LNCaP clone FGC (cell line): ENCODE measurements at regions not wholly inside any gene's neighbourhood (a gene's known extent, or its start where the extent isn't known, plus 50 kb on each side); places are given as distances from the start of the nearest gene placed in this dataset.

Source experiments
- DNase-seq: peaks from one replicate; pipeline ENCODE4 v3.0.0-alpha.2; 2011; ENCODE audit warnings: low read depth
- H3K4me3 ChIP-seq: 2 replicates; pipeline ENCODE4 v1.5.1; 2011; ENCODE audit warnings: mild to moderate bottlenecking, low read depth, low read length, control low read depth
- TF ChIP-seq, protein P1 (sequence below): IDR thresholded peaks from 2 replicates; pipeline ENCODE4 v1.5.1; 2012; ENCODE audit warnings: mild to moderate bottlenecking; ENCODE audit not compliant: control insufficient read depth, insufficient read depth; ENCODE audit errors: extremely low read depth

DNA sequence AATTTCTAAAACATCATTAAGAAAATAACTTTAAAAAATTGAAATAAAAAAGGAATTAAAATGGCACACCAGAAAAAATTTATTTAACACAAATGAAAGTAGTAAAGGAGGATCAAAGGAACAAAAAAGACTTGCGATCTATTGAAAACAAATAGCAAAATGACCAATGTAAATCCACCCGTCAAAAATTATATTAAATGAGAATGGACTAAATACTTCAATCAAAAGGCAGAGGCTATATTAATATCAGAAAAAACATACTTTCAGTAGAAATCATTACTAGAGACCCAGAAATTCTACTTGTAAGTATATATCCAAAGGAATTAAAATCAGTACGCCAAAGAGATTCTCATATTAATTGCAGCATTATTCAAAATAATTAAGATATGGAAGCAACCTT lies 293.1 kb upstream of the SOX4 start:
- no peak for DNase-seq
- TF ChIP-seq, protein P1, sequence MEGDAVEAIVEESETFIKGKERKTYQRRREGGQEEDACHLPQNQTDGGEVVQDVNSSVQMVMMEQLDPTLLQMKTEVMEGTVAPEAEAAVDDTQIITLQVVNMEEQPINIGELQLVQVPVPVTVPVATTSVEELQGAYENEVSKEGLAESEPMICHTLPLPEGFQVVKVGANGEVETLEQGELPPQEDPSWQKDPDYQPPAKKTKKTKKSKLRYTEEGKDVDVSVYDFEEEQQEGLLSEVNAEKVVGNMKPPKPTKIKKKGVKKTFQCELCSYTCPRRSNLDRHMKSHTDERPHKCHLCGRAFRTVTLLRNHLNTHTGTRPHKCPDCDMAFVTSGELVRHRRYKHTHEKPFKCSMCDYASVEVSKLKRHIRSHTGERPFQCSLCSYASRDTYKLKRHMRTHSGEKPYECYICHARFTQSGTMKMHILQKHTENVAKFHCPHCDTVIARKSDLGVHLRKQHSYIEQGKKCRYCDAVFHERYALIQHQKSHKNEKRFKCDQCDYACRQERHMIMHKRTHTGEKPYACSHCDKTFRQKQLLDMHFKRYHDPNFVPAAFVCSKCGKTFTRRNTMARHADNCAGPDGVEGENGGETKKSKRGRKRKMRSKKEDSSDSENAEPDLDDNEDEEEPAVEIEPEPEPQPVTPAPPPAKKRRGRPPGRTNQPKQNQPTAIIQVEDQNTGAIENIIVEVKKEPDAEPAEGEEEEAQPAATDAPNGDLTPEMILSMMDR: no peak

DNA sequence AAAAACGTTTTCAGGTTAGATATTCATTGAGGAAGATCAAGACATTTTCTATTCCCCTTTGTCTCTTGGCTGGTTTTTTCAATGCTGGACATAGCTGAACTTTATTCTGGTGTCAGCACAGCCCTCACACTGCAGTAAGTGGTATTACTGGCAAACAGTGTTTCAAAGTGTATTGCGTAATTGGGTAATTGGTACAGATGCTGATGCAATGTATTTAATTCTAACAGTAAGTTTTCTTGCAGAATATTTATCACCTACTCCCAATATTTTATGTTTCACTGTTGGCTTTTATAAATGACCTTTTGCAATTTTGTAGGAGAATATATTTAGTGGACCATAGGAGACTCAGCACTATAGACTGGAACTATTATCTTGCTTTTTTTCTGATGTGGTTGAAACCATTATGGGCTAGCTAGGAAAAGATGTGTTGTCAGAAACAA lies 287.6 kb upstream of the SOX4 start:
- TF ChIP-seq, protein P1: no peak
- DNase-seq: no peak
- H3K4me3 ChIP-seq: no peak overlapping the region

More for the DNA sequence above, 293.1 kb upstream of the SOX4 start:
- H3K4me3 ChIP-seq: no peak overlapping the region

DNA sequence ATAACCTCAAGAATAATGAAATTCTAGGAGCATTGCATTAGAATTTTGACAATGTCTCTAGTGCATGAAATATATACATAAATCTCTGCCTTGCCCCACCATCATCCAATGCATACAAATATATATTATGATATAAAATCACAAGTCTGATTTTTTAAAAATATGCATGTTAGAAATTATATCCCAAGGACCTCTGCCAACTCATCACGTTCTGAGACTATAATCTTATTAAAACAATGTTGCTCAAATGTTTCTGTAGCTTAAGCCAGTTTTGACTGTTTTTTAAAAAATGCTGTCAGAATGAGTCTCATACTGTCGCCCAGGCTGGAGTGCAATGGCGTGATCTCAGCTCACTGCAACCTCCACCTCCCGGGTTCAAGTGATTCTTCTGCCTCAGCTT lies 287.0 kb upstream of the SOX4 start:
- TF ChIP-seq, protein P1: no peak
- no peak for DNase-seq
- H3K4me3 ChIP-seq: no peak overlapping the region

- TF ChIP-seq, protein P1: no peak
- no peak for DNase-seq
- H3K4me3 ChIP-seq: no peak overlapping the region
These were observed 283.7 kb upstream of the SOX4 start for GRCh38 chr6:21309807-21310221.

DNA sequence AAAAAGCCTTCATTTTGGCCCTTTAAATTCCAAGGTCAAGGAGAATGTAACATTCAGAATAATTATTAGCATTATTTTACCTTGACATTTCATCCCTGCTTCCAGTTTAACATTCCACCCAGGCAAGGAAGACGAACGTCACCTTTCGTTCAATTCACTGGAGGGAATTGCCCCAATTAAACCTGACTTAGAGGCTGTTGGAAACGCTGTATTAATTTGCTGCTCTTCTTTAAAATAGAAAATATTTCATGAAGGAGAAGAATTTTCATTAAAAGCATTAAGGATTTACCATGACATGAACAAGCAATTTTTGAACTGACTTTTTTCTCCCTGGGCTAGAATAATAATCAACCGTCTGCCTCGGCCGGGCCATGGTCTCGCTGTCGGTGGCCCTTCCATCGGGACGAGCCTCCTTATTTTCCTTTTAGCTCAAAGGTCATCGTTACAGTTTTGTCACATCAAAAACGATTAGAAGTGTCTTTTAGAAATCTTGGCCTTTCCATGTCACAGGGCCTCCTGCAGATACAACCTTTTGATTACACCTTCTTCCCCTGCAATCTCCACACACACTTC lies 282.9 kb upstream of the SOX4 start:
- no peak overlapping the region for H3K4me3 ChIP-seq
- TF ChIP-seq, protein P1: no peak
- DNase-seq: no peak

GRCh38 chr6:21312118-21312517 lies 281.4 kb upstream of the SOX4 start:
- H3K4me3 ChIP-seq: no peak overlapping the region
- TF ChIP-seq, protein P1: no peak
- DNase-seq: no peak

- no peak for DNase-seq
- no peak overlapping the region for H3K4me3 ChIP-seq
- TF ChIP-seq, protein P1: no peak
These were observed 275.9 kb upstream of the SOX4 start for GRCh38 chr6:21317642-21318041.
